Panc1 (cell line): ENCODE measurements at regions not wholly inside any gene's neighbourhood (a gene's known extent, or its start where the extent isn't known, plus 50 kb on each side); places are given as distances from the start of the nearest gene placed in this dataset.

ENCODE experiments used
- ATAC-seq: fragments of 200-7000 bp; cut with Tn5 transposase; 2 replicates; pipeline ENCODE4 v1.9.1; 2020; ENCODE audit warnings: mild to moderate bottlenecking, moderate library complexity
- BruUV-seq: library from RNA; stranded (reverse); fragments of 400-500 nt; replicated peaks from 2 replicates; lab custom pipeline; 2021; lab: Mats Ljungman, UMichigan
- CTCF ChIA-PET: fragments of 300-600 bp; sonication (Branson Sonifier 250); formaldehyde crosslinking; loops from one replicate; lab custom pipeline; 2022; ENCODE audit warnings: antibody characterized with exemption; lab: Charles Lee
- POLR2A ChIA-PET: fragments of 300-600 bp; sonication (Branson Sonifier 250); formaldehyde crosslinking; loops from one replicate; lab custom pipeline; 2022; ENCODE audit warnings: antibody characterized with exemption; lab: Charles Lee
- DNase-seq: peaks from one replicate; pipeline ENCODE4 v3.0.0-alpha.2; 2010; ENCODE audit warnings: low read depth, low spot score
- H3K27ac ChIP-seq: 2 replicates; pipeline ENCODE4 v1.5.1; 2011; ENCODE audit warnings: mild to moderate bottlenecking, low read length, inconsistent platforms
- H3K27me3 ChIP-seq: fragments of 200-500 bp; sonication (Bioruptor generic); 2 replicates; pipeline ENCODE4 v1.6.0; 2014; ENCODE audit warnings: low read length, inconsistent platforms; ENCODE audit not compliant: control insufficient read depth, insufficient read depth
- H3K36me3 ChIP-seq: fragments of 200-500 bp; sonication (Bioruptor generic); 2 replicates; pipeline ENCODE4 v1.5.1; 2014; ENCODE audit warnings: inconsistent platforms, mild to moderate bottlenecking, low read length, moderate library complexity; ENCODE audit not compliant: control insufficient read depth, insufficient read depth
- H3K4me1 ChIP-seq: 2 replicates; pipeline ENCODE4 v1.5.1; 2011; ENCODE audit warnings: inconsistent platforms, mild to moderate bottlenecking, low read length, moderate library complexity; ENCODE audit not compliant: control insufficient read depth, insufficient read depth
- H3K4me3 ChIP-seq, 2 experiments: 2 replicates each; pipeline ENCODE4 v1.5.1; 2011 to 2012; ENCODE audit warnings: low read depth in 2 of 2, low read length in 2 of 2, mild to moderate bottlenecking in 2 of 2, inconsistent platforms in 1 of 2, moderate library complexity in 1 of 2
- H3K9me3 ChIP-seq: fragments of 200-500 bp; sonication (Bioruptor generic); 2 replicates; pipeline ENCODE4 v1.5.1; 2014; ENCODE audit warnings: low read depth, mild to moderate bottlenecking, inconsistent platforms, low read length, moderate library complexity; ENCODE audit not compliant: control insufficient read depth, insufficient read depth
- CTCF ChIP-seq: fragments of 450-650 bp; IDR thresholded peaks from 2 replicates; pipeline ENCODE4 v1.5.1; 2017; ENCODE audit warnings: mild to moderate bottlenecking
- POLR2AphosphoS5 ChIP-seq: IDR thresholded peaks from 2 replicates; pipeline ENCODE4 v1.6.1; 2012; ENCODE audit warnings: mild to moderate bottlenecking, low read depth, low read length, moderate library complexity
- REST ChIP-seq, 2 experiments: IDR thresholded peaks; 2 replicates each; pipeline ENCODE4 v1.6.1; 2011 to 2012; ENCODE audit warnings: low read depth in 2 of 2, control low read depth in 1 of 2, low read length in 1 of 2, mild to moderate bottlenecking in 1 of 2, moderate library complexity in 1 of 2; ENCODE audit not compliant: insufficient read depth in 1 of 2
- SIN3A ChIP-seq: IDR thresholded peaks from 2 replicates; pipeline ENCODE4 v1.6.1; 2012; ENCODE audit warnings: low read depth, mild to moderate bottlenecking, low read length, moderate library complexity, borderline replicate concordance; ENCODE audit not compliant: insufficient read depth
- TCF7L2 ChIP-seq: IDR thresholded peaks from 2 replicates; pipeline ENCODE4 v1.6.1; 2011; ENCODE audit warnings: mild to moderate bottlenecking, low read depth, low read length, inconsistent platforms
- in situ Hi-C: cut with HindIII; loops from 2 replicates; pipeline ENCODE4 v1.10.0; 2016; ENCODE audit warnings: low sequenced_read_pairs, low pct_unique_long_range_greater_than_20kb
- intact Hi-C: fragments of 100-400 bp; cut with micrococcal nuclease; formaldehyde crosslinking; loops from one replicate; pipeline ENCODE4 v1.10.0; 2022; ENCODE audit not compliant: unreplicated experiment

- CTCF ChIA-PET, result no interaction called here
- BruUV-seq, result no TSS peak
- ATAC-seq (no peak), DNase-seq (no peak)
- Histone ChIP-seq H3K4me1 (no peaks in the 10 kb centered on the region), H3K36me3 (no peaks in the 10 kb centered on the region), H3K27me3 (no peaks in the 10 kb centered on the region), H3K4me3 (no peak overlapping the region), H3K27ac (no peak overlapping the region), H3K9me3 (no peaks in the 10 kb centered on the region)
- in situ Hi-C loops, result no loop called here
- POLR2A ChIA-PET, result no interaction called here
- intact Hi-C loops, result no loop called here
- TF ChIP-seq CTCF (no peak), SIN3A (no peak), REST (IDR thresholded peaks at IDR 0.05; ENCODE audit: insufficient read depth in 1 of 2, low read depth in 2 of 2, low read length in 1 of 2) (no peak), TCF7L2 (no peak), POLR2AphosphoS5 (no peak)
These were observed 140.9 kb upstream of the DMRT1 start for GRCh38 chr9:700365-701282.

GRCh38 chr9:703392-703791, 138.1 kb upstream of the DMRT1 start:
- Histone ChIP-seq H3K4me3 (no peak overlapping the region), H3K36me3 (no peaks in the 10 kb centered on the region), H3K27ac (no peak overlapping the region), H3K9me3 (no peaks in the 10 kb centered on the region), H3K27me3 (no peaks in the 10 kb centered on the region), H3K4me1 (no peaks in the 10 kb centered on the region)
- CTCF ChIA-PET, result no interaction called here
- no TSS peak for BruUV-seq
- ATAC-seq (no peak), DNase-seq (no peak)
- in situ Hi-C loops, result no loop called here
- TF ChIP-seq POLR2AphosphoS5 (no peak), TCF7L2 (no peak), SIN3A (no peak), REST (IDR thresholded peaks at IDR 0.05; ENCODE audit: insufficient read depth in 1 of 2, low read depth in 2 of 2, low read length in 1 of 2) (no peak), CTCF (no peak)
- POLR2A ChIA-PET, result no interaction called here
- intact Hi-C loops, result no loop called here
